ENCODE measurements at regions not wholly inside any gene's neighbourhood (a gene's known extent, or its start where the extent isn't known, plus 50 kb on each side); places are given as distances from the start of the nearest gene placed in this dataset.

DNA sequence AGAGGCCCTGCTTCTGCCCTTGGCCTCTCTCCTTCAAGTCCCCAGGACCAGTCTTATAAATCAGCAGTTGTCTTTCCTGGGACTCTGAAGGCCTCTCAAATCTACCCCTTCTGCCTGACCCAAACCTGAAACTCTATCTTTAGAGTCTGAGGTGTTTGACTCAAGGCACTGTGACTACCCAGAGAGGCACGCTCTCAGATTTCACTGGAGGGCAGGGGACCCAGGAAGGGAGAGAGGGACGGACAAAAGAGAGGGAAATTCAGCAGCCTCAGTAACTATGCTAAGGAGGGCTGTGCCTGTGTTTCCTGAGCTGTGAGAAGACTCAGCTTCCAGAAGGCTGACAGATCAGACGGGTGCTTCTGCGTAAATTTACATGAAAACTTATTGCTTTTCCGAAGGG lies 217.8 kb downstream of the HAUS1 start:
- no peak overlapping the region for H2AFZ ChIP-seq (ENCODE audit: low read depth, low read length)
- intact Hi-C loops (cut with micrococcal nuclease) (no loop called here), dilution Hi-C loops (cut with MboI; ENCODE audit: extremely low pct_ligation_motif_present, low sequenced_read_pairs) (no loop called here)
- no peaks in the 10 kb centered on the region for H3K9me1 ChIP-seq (replicated peaks; ENCODE audit: control insufficient read depth, extremely low read depth, insufficient read depth, low read length)
- ChIA-PET CTCF (no interaction called here), POLR2A (no interaction called here)
- peaks cover 0 to 2% of the 10 kb centered on the region in 2 experiments for H3K27me3 ChIP-seq (ENCODE audit: control insufficient read depth in 2 of 2, insufficient read depth in 2 of 2, low read length in 2 of 2)
- FAIRE-seq (no peak), DNase-seq (ENCODE audit: low read depth, low spot score) (no peak)
- no peaks in the 10 kb centered on the region for H4K20me1 ChIP-seq (replicated peaks; ENCODE audit: control insufficient read depth, extremely low read depth, insufficient read depth, low read length)
- no peak overlapping the region for H3K4me2 ChIP-seq (ENCODE audit: insufficient read depth, low read length)
- no peaks in the 10 kb centered on the region for H3K79me2 ChIP-seq (ENCODE audit: control insufficient read depth, insufficient read depth, low read length)
- no peaks in the 10 kb centered on the region for H3K9me3 ChIP-seq (replicated peaks; ENCODE audit: control insufficient read depth, insufficient read depth, low read length)
- BruUV-seq (replicated peaks), result no TSS peak
- TF ChIP-seq POLR2A (IDR thresholded peaks at IDR 0.05; ENCODE audit: low read depth, low read length), result no peak
- no peak for TF ChIP-seq MYC (IDR thresholded peaks at IDR 0.05; ENCODE audit: low read depth, low read length)
- no peak for TF ChIP-seq GATA2 (IDR thresholded peaks at IDR 0.05; ENCODE audit: insufficient read depth, insufficient read length, low read depth, low read length)
- TF ChIP-seq, protein P1, sequence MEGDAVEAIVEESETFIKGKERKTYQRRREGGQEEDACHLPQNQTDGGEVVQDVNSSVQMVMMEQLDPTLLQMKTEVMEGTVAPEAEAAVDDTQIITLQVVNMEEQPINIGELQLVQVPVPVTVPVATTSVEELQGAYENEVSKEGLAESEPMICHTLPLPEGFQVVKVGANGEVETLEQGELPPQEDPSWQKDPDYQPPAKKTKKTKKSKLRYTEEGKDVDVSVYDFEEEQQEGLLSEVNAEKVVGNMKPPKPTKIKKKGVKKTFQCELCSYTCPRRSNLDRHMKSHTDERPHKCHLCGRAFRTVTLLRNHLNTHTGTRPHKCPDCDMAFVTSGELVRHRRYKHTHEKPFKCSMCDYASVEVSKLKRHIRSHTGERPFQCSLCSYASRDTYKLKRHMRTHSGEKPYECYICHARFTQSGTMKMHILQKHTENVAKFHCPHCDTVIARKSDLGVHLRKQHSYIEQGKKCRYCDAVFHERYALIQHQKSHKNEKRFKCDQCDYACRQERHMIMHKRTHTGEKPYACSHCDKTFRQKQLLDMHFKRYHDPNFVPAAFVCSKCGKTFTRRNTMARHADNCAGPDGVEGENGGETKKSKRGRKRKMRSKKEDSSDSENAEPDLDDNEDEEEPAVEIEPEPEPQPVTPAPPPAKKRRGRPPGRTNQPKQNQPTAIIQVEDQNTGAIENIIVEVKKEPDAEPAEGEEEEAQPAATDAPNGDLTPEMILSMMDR (IDR thresholded peaks at IDR 0.05; ENCODE audit: extremely low read depth in 1 of 2, insufficient read depth in 1 of 2, low read depth in 1 of 2, low read length in 2 of 2), result no peak
- TF ChIP-seq JUN (IDR thresholded peaks at IDR 0.05; ENCODE audit: borderline replicate concordance, insufficient read depth, insufficient read length, low read depth), result no peak
- TF ChIP-seq FOS (IDR thresholded peaks at IDR 0.05; ENCODE audit: borderline replicate concordance, insufficient read depth, low read length), result no peak
- TF ChIP-seq, protein P2, sequence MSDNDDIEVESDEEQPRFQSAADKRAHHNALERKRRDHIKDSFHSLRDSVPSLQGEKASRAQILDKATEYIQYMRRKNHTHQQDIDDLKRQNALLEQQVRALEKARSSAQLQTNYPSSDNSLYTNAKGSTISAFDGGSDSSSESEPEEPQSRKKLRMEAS (IDR thresholded peaks at IDR 0.05; ENCODE audit: insufficient read depth, insufficient read length), result no peak
- TF ChIP-seq POLR2AphosphoS5 (IDR thresholded peaks at IDR 0.05; ENCODE audit: insufficient read depth, low read depth, low read length), result no peak
- no peak overlapping the region for H3K4me3 ChIP-seq (replicated peaks in 1 of 3; ENCODE audit: insufficient read depth in 1 of 3, low read depth in 1 of 3, low read length in 3 of 3)
- no peak overlapping the region for H3K27ac ChIP-seq (ENCODE audit: insufficient read depth, low read depth, low read length)
- H3K9ac ChIP-seq (replicated peaks; ENCODE audit: extremely low read depth, insufficient read depth, low read length), result no peak overlapping the region
- no peaks in the 10 kb centered on the region for H3K4me1 ChIP-seq (ENCODE audit: control insufficient read depth, extremely low read depth, insufficient read depth, low read length)
- H3K36me3 ChIP-seq (ENCODE audit: control insufficient read depth in 2 of 2, extremely low read depth in 1 of 2, insufficient read depth in 2 of 2, low read length in 2 of 2), result no peaks in the 10 kb centered on the region
